Spleen (tissue), 3 donors: ENCODE measurements at regions not wholly inside any gene's neighbourhood (a gene's known extent, or its start where the extent isn't known, plus 50 kb on each side); places are given as distances from the start of the nearest gene placed in this dataset.

Source experiments
- POLR2A ChIP-seq, 3 donors: fragments of 450-650 bp; IDR thresholded peaks; one replicate each; pipeline ENCODE4 v1.5.1; 2017; ENCODE audit warnings: antibody characterized with exemption in 3 of 3, mild to moderate bottlenecking in 1 of 3
- POLR2AphosphoS5 ChIP-seq, 3 donors: sonication (generic); formaldehyde crosslinking; IDR thresholded peaks; one replicate each; pipeline ENCODE4 v1.5.1; 2017; ENCODE audit warnings: antibody characterized with exemption in 3 of 3

DNA sequence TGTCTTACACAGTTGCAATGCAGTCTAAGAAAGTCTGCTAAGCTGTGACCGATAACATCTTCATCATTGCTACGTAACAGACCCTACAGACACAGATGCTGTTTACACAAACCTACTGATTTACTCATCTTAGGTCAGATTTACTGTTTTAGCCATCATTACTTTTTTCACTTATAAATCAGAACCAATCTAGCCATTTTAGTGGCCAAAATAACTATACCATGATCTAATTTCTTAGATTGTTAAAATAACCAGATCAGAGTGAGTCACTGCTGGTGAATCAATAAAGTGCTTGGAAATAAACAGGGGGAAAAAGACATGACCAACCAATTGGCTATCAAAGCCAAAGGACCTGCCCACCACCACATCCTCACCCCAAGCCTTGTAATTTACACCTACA is 57.0 kb upstream of the FOXN3 start:
- no peak for TF ChIP-seq POLR2A (IDR thresholded peaks at IDR 0.05)
- TF ChIP-seq POLR2AphosphoS5 (IDR thresholded peaks at IDR 0.05), result no peak
